SIG-M5 (cell line): ENCODE measurements at regions not wholly inside any gene's neighbourhood (a gene's known extent, or its start where the extent isn't known, plus 50 kb on each side); places are given as distances from the start of the nearest gene placed in this dataset.
"Not testable (repeated sequence)": the region's sequence is repeated elsewhere in the genome, so short reads cannot be mapped to it uniquely, and the experiment has no call there.

ENCODE experiments used
- DNase-seq: peaks from one replicate; lab custom pipeline; 2025; lab: John Stamatoyannopoulos, UW

- no peak for DNase-seq
Observed at GRCh38 chr1:157368363-157368762, 184.0 kb downstream of the FCRL5 start.

GRCh38 chr1:157367870-157368269 is 184.4 kb downstream of the FCRL5 start:
- no peak for DNase-seq

- no peak for DNase-seq
Observed at GRCh38 chr1:157367091-157367739, 185.1 kb downstream of the FCRL5 start.

GRCh38 chr1:157364612-157365011 is 187.7 kb downstream of the FCRL5 start:
- no peak for DNase-seq

- no peak for DNase-seq
Observed at GRCh38 chr1:157363660-157364140, 188.6 kb downstream of the FCRL5 start.

DNA sequence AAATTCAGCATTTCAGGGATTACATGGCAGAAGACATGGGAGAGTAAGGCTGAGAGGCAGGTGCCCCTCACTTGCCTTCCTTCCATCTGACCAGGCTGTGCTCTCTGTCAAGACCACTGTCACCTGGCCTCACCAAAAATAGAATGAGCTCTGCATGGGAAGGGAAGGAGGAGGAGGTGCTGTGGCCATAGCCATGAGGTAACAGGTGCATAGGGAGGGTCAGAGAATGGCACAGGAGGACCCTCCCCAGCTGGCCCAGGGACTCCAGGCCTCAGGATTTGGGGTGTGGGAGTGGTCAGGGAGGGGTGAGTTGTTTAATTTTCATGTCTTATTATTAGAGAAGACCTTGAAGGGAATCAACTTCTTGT is 192.3 kb downstream of the FCRL5 start:
- DNase-seq = no peak

DNA sequence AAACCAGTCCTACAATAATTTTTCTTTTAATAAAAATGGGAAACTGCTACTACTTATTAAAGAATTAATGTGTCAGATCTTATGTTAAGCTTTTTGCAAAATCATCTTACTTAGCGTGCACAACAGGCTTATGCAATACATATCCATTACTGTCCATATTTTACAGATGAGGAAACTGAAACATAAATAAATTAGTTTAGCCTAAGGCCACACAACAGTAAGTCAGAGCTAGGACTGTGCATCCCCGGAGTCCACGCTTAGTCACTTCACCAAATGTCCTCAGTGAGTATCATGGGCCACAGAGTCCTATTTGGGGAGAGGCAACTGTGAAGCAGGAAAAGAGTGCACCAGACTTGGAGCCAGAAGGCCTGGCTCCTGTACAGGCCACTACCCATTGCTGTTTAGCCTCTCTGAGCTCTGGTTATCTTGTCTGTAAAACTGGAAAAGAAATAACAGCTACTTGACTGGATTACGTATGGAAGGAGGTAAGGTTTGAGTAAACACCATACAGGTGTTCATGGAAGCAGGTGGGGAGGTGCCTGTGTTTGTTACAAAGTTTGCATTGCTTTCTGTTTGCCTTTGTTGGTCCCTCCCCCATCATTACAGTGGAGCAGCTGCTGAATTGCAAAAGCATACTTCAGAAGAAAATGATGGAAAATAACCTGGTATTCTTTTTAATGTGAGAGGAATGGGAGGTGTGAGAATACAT is 192.8 kb downstream of the FCRL5 start:
- DNase-seq = no peak

DNA sequence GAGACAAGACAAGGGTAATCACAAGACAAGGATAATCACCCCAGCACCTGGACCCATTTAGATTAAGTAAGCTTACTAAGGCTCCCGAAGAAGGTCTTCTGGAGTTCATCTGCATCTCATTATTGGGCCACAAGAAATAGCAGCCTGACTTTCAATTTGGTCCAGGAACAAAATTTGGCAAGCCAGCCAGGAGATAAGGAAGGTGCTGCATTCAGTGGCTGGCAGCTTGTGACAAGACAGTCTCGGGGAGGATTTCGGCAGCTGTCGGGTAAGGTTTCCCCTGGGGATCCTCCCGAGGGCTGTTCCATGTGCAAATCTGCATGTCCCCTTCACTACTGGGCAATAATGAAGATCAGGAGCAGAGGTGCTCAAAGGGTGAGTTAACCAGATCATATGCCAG is 195.2 kb downstream of the FCRL5 start:
- no peak for DNase-seq

DNA sequence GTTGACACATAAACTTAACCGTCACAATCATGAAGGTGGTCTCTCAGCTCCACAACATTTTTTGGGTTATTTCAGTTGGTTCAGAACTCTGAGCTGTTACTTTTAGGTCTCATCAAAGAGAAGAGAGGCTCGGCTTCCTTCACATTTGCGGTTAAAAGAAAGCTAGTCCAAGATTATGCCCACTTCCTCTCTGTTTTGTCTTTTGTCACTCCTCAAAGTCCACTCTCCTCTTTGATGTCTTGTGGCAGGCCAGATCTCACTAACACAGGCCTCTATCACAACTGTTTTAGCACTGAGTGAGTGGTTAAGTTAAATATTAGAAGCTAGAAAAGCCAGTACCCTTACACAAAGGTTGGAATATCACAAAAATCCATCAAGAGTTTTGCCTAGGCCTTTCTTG is 195.7 kb downstream of the FCRL5 start:
- no peak for DNase-seq

DNA sequence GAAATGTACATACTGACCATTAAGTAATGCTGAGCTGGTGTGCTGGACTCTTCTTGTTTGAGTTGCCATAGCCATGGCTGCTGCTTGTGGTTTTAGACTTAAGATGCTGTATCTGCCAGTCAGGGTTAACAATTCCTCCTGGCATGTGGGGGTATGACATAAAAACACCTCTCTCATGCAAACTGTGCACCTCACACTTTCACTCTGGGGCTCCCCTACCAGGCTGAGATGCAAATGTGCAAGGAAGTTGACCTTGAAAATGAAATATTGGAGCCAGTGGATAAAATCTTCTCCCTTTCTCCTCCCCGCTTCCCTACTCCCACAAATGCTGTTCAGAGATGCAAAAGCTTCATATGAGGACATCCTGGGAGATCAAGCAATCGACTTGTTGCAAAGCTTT is 198.8 kb downstream of the FCRL5 start:
- DNase-seq = no peak

DNA sequence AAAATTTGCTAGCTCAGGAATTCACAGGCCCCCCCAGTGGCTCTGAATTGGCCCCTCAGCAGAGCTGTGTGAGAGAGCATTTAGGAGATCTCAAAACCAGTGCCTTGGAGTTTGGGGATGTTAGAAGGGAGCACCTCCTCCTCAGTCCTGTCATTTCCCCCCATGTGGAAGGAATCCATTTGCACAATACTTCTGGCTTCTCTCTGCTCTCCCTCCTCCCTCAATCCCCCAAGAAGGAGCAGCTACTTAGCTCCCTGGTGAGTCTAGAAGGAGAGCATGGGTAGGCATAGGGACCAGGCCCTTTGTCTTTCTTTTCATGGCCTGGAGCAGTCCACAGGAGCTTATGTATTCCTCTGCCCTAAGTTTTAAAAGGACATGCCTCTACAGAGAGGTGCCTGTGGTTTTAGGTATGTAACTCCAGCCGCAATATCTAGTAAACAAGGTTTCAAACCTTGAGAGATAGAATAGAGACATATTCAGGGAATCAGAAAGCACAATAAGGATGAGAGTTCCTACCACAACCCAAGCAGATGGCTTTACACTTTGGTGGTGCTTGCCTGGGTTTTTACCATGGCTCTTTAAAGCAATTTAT is 199.4 kb downstream of the FCRL5 start:
- no peak for DNase-seq

DNA sequence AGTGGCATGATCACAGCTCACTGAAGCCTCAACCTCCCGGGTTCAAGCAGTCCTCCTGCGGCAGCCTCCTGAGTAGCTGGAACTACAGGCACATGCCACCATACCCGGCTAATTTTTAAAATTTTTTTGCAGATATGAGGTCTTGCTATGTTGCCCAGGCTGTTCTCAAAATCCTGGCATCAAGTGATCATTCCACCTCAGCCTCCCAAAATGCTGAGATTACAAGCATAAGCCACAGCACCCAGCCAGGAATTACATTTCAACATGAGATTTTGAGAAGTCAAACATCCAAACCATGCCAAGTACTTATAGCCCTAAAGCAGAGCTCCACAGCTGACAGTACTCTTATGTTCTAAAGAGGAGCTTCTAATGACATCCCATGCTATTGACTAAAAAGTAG is 200.1 kb downstream of the FCRL5 start:
- no peak for DNase-seq

GRCh38 chr1:157351800-157352199 is 200.5 kb downstream of the FCRL5 start:
- not testable (repeated sequence) for DNase-seq

DNA sequence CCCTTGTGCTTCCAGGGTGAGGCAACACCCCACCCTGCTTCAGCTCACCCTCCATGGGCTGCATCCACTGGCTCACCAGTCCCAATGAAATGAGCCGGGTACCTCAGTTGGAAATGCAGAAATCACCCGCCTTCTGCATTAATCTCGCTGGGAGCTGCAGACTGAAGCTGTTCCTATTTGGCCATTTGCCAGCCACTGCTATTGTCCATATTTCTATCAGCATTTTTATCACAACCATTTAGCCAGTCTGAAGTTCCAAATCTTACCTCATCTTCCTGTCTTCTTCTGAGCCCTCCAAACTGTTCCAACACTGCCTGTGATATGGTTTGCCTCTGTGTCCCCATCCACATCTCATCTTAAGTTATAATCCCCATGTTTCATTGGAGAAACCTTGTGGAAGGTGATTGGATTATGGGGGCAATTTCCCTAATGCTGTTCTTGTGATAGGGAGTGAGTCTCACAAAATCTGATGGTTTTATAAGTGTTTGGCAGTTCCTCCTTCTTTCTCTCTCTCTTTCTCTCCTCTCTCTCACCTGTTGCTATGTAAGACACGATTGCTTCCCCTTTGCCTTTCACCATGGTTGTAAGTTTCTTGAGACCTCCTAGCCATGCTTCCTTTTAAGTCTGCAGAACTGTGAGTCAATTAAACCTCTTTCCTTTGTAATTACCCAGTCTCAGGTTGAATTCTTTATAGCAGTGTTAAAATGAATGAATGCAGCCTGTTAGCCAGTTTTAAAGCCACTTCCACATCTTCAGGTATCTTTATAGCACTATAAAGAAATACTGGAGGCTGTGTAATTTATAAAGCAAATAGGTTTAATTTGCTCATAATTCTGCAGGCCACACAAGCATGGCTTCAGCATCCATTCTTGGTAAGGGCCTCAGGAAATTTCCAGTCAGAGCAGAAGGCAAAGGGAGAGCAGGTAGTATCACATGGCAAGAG is 203.5 kb downstream of the FCRL5 start:
- no peak for DNase-seq

DNA sequence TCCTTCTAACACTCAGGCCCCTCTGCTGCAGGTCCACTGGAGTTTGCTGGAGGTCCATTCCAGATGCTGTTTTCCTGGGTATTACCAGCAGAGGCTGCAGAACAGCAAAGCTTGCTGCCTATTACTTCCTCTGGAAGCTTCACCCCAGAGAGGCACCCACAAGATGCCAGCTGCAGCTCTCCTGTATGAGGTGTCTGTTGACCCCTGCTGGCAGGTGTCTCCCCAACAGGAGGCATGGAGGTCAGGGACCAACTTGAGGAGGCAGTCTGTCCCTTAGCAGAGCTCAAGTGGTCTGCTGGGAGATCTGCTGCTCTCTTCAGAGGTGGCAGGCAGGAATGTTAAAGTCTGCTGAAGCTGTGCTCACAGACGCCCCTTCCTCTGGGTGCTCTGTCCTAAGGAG is 204.8 kb downstream of the FCRL5 start:
- no peak for DNase-seq

DNA sequence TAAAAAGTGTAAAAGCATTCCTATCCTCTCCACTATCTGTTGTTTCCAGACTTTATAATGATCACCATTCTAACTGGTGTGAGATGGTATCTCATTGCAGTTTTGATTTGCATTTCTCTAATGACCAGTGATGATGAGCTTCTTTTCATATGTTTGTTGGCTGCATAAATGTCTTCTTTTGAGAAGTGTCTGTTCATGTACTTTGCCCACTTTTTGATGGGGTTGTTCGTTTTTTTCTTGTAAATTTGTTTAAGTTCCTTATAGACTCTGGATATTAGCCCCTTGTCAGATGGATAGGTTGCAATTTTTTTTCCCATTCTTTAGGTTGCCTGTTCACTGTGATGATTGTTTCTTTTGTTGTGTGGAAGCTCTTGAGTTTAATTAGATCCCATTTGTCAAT is 199.6 kb upstream of the ETV3 start:
- DNase-seq = not testable (repeated sequence)

GRCh38 chr1:157335056-157335455 is 196.9 kb upstream of the ETV3 start:
- peak; percentile 16 for DNase-seq

- DNase-seq = no peak
Observed at GRCh38 chr1:157334041-157334440, 195.8 kb upstream of the ETV3 start.

DNA sequence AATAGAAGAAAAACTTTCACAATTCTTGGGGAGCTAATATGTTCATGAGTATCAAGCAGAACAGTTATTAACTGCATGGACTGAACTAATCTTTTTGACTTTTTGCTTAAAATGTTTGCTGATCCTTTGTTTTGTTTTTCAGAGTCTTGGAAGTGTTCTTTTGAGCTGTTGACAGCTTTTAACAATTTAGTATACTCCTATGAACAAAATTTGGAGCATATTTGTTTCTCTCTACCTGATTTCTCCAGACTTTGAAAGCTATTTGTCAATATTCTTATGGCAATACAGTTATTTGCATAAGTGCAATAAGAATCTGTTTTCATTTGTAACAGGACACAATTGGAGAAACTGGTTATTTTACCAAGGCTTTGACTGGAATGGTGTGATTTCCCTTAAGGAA is 192.0 kb upstream of the ETV3 start:
- DNase-seq = not testable (repeated sequence)

DNA sequence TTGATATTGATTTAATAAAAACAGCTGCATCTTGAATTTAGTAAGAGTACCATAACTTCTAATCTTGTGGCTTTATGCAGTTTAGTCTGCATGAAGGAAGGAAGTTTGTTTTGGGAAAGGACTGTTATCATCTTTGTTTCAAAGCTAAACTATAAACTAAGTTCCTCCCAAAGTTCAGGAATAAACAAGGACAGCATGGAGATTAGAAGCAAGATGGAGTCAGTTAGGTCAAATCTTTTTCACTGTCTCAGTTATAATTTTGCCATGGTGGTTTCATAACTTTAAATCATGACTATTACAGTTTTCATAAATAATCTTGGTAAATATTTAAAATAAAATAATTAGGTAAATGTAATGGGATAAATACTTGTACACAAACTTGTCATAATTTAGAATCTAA is 189.9 kb upstream of the ETV3 start:
- not testable (repeated sequence) for DNase-seq

- no peak for DNase-seq
Observed at GRCh38 chr1:157326173-157326859, 188.1 kb upstream of the ETV3 start.

- no peak for DNase-seq
Observed at GRCh38 chr1:157325220-157325619, 187.0 kb upstream of the ETV3 start.
